A673 (cell line): ENCODE measurements at regions not wholly inside any gene's neighbourhood (a gene's known extent, or its start where the extent isn't known, plus 50 kb on each side); places are given as distances from the start of the nearest gene placed in this dataset.

Source experiments
- BruUV-seq: library from RNA; stranded (reverse); fragments of 400-500 nt; replicated peaks from 2 replicates; lab custom pipeline; 2021; lab: Mats Ljungman, UMichigan
- CTCF ChIA-PET: fragments of 300-600 bp; sonication (Branson Sonifier 250); formaldehyde crosslinking; loops from one replicate; lab custom pipeline; 2022; ENCODE audit warnings: antibody characterized with exemption; lab: Charles Lee
- POLR2A ChIA-PET: fragments of 300-600 bp; sonication (Branson Sonifier 250); formaldehyde crosslinking; loops from one replicate; lab custom pipeline; 2022; ENCODE audit warnings: antibody characterized with exemption; ENCODE audit not compliant: low non-redundant PET; lab: Charles Lee
- DNase-seq: peaks from one replicate; pipeline ENCODE4 v3.0.0-alpha.2; 2015; ENCODE audit warnings: low spot score
- H3K27ac ChIP-seq: fragments of 200-600 bp; sonication (generic); 2 replicates; pipeline ENCODE4 v1.5.1; 2016; ENCODE audit warnings: mixed run types, low read depth, mild to moderate bottlenecking, mixed read lengths, antibody characterized with exemption, low read length; ENCODE audit not compliant: poor library complexity, severe bottlenecking
- H3K27me3 ChIP-seq: fragments of 200-600 bp; sonication (generic); replicated peaks from 2 replicates; pipeline ENCODE4 v1.6.1; 2017; ENCODE audit warnings: mixed run types, low read depth, mild to moderate bottlenecking, mixed read lengths, antibody characterized with exemption, low read length; ENCODE audit not compliant: insufficient read depth, poor library complexity
- H3K36me3 ChIP-seq: fragments of 200-600 bp; sonication (generic); 2 replicates; pipeline ENCODE4 v1.6.1; 2016; ENCODE audit warnings: mixed run types, mild to moderate bottlenecking, mixed read lengths, antibody characterized with exemption, low read length; ENCODE audit not compliant: insufficient read depth, poor library complexity, severe bottlenecking
- H3K4me1 ChIP-seq: fragments of 200-600 bp; sonication (generic); 2 replicates; pipeline ENCODE4 v1.6.1; 2017; ENCODE audit warnings: mixed run types, mild to moderate bottlenecking, mixed read lengths, antibody characterized with exemption, low read length; ENCODE audit not compliant: insufficient read depth, poor library complexity, severe bottlenecking
- H3K4me3 ChIP-seq: fragments of 200-600 bp; sonication (generic); 2 replicates; pipeline ENCODE4 v1.5.1; 2016; ENCODE audit warnings: low read depth, mixed run types, mild to moderate bottlenecking, mixed read lengths, low read length; ENCODE audit not compliant: poor library complexity, severe bottlenecking
- H3K9me3 ChIP-seq: fragments of 200-600 bp; sonication (generic); 2 replicates; pipeline ENCODE4 v1.6.1; 2016; ENCODE audit warnings: mixed run types, low read depth, mild to moderate bottlenecking, mixed read lengths, antibody characterized with exemption, low read length; ENCODE audit not compliant: poor library complexity, severe bottlenecking
- EZH2 ChIP-seq: fragments of 200-600 bp; sonication (generic); IDR thresholded peaks from 2 replicates; pipeline ENCODE4 v1.6.1; 2017; ENCODE audit warnings: borderline replicate concordance, low read depth, mild to moderate bottlenecking, mixed read lengths, antibody characterized with exemption, low read length; ENCODE audit not compliant: poor library complexity, severe bottlenecking
- intact Hi-C: fragments of 100-400 bp; cut with micrococcal nuclease; formaldehyde crosslinking; loops from one replicate; pipeline ENCODE4 v1.10.0; 2022; ENCODE audit not compliant: unreplicated experiment
- TF ChIP-seq, protein P1 (sequence below): fragments of 300-800, 200-600 bp; sonication (generic); conservative IDR thresholded peaks from 2 replicates; pipeline ENCODE4 v1.5.1; 2017; ENCODE audit warnings: low read depth, mild to moderate bottlenecking, antibody characterized with exemption, low read length, moderate library complexity, mixed read lengths

DNA sequence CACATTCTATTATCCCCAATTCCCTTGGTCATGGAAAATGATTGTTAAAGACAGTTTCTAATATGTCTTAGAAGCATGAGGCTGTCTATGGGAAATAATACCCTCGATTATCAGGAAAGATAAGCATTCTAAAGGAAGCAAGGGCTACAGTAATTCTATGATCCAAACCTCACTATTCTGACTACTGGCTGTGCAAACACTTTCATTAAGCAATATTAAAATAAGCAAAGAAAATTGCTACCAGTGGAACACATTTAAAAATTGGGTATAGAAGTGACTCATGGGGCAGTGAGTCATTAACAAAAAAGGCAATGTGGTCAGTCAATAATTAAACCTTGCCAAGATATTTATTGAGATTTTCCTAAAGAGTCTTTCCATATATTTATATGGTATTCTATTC lies 1415.2 kb upstream of the TENM4 start:
- no peak overlapping the region for H3K4me3 ChIP-seq
- POLR2A ChIA-PET, result no interaction called here
- DNase-seq, result no peak
- no peaks in the 10 kb centered on the region for H3K36me3 ChIP-seq
- H3K27ac ChIP-seq, result no peak overlapping the region
- intact Hi-C loops, result no loop called here
- CTCF ChIA-PET, result no interaction called here
- no TSS peak for BruUV-seq
- TF ChIP-seq, protein P1, sequence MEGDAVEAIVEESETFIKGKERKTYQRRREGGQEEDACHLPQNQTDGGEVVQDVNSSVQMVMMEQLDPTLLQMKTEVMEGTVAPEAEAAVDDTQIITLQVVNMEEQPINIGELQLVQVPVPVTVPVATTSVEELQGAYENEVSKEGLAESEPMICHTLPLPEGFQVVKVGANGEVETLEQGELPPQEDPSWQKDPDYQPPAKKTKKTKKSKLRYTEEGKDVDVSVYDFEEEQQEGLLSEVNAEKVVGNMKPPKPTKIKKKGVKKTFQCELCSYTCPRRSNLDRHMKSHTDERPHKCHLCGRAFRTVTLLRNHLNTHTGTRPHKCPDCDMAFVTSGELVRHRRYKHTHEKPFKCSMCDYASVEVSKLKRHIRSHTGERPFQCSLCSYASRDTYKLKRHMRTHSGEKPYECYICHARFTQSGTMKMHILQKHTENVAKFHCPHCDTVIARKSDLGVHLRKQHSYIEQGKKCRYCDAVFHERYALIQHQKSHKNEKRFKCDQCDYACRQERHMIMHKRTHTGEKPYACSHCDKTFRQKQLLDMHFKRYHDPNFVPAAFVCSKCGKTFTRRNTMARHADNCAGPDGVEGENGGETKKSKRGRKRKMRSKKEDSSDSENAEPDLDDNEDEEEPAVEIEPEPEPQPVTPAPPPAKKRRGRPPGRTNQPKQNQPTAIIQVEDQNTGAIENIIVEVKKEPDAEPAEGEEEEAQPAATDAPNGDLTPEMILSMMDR, result no peak
- TF ChIP-seq EZH2, result no peak
- no peaks in the 10 kb centered on the region for H3K9me3 ChIP-seq
- H3K27me3 ChIP-seq, result no peaks in the 10 kb centered on the region
- H3K4me1 ChIP-seq, result no peaks in the 10 kb centered on the region

DNA sequence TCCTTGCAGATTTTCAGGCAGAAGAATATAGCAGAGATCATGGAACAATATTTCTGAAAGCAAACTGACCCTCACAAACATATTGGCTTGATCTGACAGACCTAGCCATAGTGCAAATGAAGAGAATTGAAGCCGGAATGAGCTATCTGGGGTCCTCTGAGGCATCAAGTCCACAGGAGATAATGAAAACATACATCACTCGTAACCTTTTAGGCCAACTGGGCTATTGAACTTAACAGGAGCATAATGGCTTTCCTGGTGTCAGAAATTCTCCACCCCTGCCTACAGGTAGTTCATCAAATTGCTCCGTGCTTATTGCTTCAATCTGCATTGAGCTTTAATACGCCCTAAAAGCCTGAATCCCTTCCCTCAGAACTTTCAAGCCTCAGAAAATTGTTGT lies 1414.6 kb upstream of the TENM4 start:
- DNase-seq, result no peak
- intact Hi-C loops, result no loop called here
- no peaks in the 10 kb centered on the region for H3K36me3 ChIP-seq
- CTCF ChIA-PET, result no interaction called here
- TF ChIP-seq, protein P1, result no peak
- TF ChIP-seq EZH2, result no peak
- POLR2A ChIA-PET, result no interaction called here
- H3K9me3 ChIP-seq, result no peaks in the 10 kb centered on the region
- no peak overlapping the region for H3K27ac ChIP-seq
- H3K4me1 ChIP-seq, result no peaks in the 10 kb centered on the region
- H3K27me3 ChIP-seq, result no peaks in the 10 kb centered on the region
- no peak overlapping the region for H3K4me3 ChIP-seq
- BruUV-seq, result no TSS peak

DNA sequence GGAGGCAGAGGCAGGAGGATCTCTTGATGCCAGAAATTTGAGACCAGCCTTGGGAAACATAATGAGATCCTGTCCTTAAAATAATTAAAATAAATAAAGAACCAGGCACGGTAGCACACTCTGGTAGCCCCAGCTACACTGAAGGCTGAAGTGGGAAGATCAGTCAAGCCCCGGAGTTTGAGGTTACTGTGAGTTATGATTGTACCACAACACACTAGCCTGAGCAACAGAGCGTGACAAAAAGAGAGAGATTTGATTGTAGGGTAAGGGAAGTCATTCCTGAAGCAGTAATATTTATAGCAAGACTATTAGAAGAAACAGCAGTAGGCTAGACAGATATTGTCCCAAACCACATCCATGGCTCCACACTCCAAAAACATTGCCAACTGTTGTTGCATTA lies 1408.4 kb upstream of the TENM4 start:
- DNase-seq, result no peak
- Histone ChIP-seq H3K27ac (no peak overlapping the region), H3K4me3 (no peak overlapping the region), H3K9me3 (no peaks in the 10 kb centered on the region), H3K27me3 (no peaks in the 10 kb centered on the region), H3K36me3 (no peaks in the 10 kb centered on the region), H3K4me1 (peaks cover 7% of the 10 kb centered on the region)
- intact Hi-C loops, result no loop called here
- ChIA-PET CTCF (no interaction called here), POLR2A (no interaction called here)
- TF ChIP-seq, protein P1, result no peak
- TF ChIP-seq EZH2, result no peak
- no TSS peak for BruUV-seq
